Right atrium auricular region (tissue), 2 donors: ENCODE measurements at regions not wholly inside any gene's neighbourhood (a gene's known extent, or its start where the extent isn't known, plus 50 kb on each side); places are given as distances from the start of the nearest gene placed in this dataset.
"Not testable (repeated sequence)": the region's sequence is repeated elsewhere in the genome, so short reads cannot be mapped to it uniquely, and the experiment has no call there.

Source experiments
- DNase-seq: peaks from one replicate; pipeline ENCODE4 v3.0.0-alpha.2; 2019; ENCODE audit warnings: low spot score
- H3K27ac ChIP-seq, 2 donors: fragments of 200-600 bp; sonication (generic); 1 replicate in 1 of 2; 2 replicates in 1 of 2; pipeline ENCODE4 v1.5.1; 2016 to 2019
- H3K27me3 ChIP-seq, 2 donors: fragments of 200-600 bp; sonication (generic); one replicate each; pipeline versions ENCODE4 v1.5.1 to v1.6.0; 2017 to 2019
- H3K36me3 ChIP-seq: fragments of 200-600 bp; sonication (generic); one replicate; pipeline ENCODE4 v1.5.1; 2016
- H3K4me1 ChIP-seq, 2 donors: fragments of 200-600 bp; sonication (generic); one replicate each; pipeline versions ENCODE4 v1.5.1 to v1.6.0; 2017 to 2019
- H3K4me3 ChIP-seq, 2 donors: fragments of 200-600 bp; sonication (generic); 1 replicate in 1 of 2; 2 replicates in 1 of 2; pipeline ENCODE4 v1.5.1; 2017 to 2019; ENCODE audit warnings: mild to moderate bottlenecking in 1 of 2, moderate library complexity in 1 of 2
- H3K9me3 ChIP-seq, 2 donors: fragments of 200-600 bp; sonication (generic); one replicate each; pipeline ENCODE4 v1.5.1; 2019
- CTCF ChIP-seq, 2 donors: fragments of 200-600 bp; sonication (generic); IDR thresholded peaks; one replicate each; pipeline ENCODE4 v1.5.1; 2019; ENCODE audit warnings: antibody characterized with exemption in 2 of 2

DNA sequence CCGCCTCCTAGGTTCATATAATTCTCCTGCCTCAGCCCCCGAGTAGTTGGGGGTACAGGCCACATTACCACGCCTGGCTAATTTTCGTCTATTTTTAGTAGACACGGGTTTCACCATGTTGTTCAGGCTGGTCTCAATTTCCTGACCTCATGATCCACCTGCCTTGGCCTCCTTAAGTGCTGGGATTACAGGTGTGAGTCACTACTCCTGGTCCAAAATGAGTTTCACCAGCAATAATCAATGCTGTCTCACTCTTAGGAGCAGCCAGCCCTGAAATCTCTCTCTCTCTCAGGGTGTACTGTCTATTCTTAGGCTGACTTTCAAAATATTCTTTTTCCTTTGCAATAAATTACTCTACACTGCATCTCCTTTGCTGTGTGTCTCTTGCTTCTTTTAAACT, 177.5 kb upstream of the HSFY2 start:
- no peak for TF ChIP-seq CTCF (IDR thresholded peaks at IDR 0.05)
- Histone ChIP-seq H3K36me3 (no peaks in the 10 kb centered on the region), H3K27me3 (no peaks in the 10 kb centered on the region), H3K4me1 (no peaks in the 10 kb centered on the region), H3K27ac (no peak overlapping the region), H3K4me3 (no peak overlapping the region), H3K9me3 (no peaks in the 10 kb centered on the region)
- no peak for DNase-seq

GRCh38 chrY:18936831-18937230, 163.3 kb upstream of the HSFY2 start:
- Histone ChIP-seq H3K27me3 (no peaks in the 10 kb centered on the region), H3K36me3 (no peaks in the 10 kb centered on the region), H3K4me1 (no peaks in the 10 kb centered on the region), H3K27ac (no peak overlapping the region), H3K9me3 (no peaks in the 10 kb centered on the region), H3K4me3 (no peak overlapping the region)
- DNase-seq = no peak
- TF ChIP-seq CTCF (IDR thresholded peaks at IDR 0.05) = no peak

DNA sequence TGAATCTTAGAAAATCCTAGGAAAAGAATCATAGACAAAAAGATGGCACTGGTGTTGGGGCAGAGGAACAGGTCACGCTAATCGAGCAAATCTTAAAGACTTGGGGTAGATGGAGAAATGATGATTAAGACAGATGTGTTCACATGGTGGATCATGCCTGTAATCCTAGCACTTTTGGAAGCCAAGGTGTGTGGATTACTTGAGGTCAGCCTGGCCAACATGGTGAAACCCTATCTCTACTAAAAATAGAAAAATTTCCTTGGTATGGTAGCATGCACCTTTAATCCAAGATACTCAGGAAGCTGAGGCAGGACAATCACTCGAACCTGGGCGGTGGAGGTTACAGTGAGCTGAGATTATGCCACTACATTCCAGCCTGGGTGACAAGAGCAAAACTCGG, 145.7 kb upstream of the HSFY2 start:
- H3K9me3 ChIP-seq = no peaks in the 10 kb centered on the region
- H3K36me3 ChIP-seq = no peaks in the 10 kb centered on the region
- no peak overlapping the region for H3K4me3 ChIP-seq
- H3K27me3 ChIP-seq = no peaks in the 10 kb centered on the region
- no peaks in the 10 kb centered on the region for H3K4me1 ChIP-seq
- H3K27ac ChIP-seq = no peak overlapping the region
- no peak for DNase-seq
- no peak for TF ChIP-seq CTCF (IDR thresholded peaks at IDR 0.05)

DNA sequence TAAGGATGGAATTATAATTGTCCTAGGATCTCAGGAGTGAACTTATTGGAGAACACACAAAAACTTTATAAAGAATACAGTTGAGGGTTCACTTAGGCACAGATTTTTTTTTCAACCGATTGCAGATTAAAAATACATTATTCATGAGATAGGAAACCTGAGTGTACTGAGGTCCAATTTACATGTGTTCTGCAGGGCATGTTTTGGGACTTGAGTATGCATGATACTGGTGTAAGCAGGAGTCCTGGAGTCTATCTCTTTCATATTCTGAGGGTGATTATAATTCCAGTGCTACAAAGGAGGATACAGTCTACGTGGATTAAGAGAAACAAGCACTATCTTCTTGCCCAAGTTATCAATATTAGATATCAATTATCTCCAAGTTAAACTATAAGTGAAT, 139.3 kb upstream of the HSFY2 start:
- H3K4me1 ChIP-seq = no peaks in the 10 kb centered on the region
- H3K27ac ChIP-seq = no peak overlapping the region
- no peak for TF ChIP-seq CTCF (IDR thresholded peaks at IDR 0.05)
- no peak for DNase-seq
- no peak overlapping the region for H3K4me3 ChIP-seq
- H3K9me3 ChIP-seq = no peaks in the 10 kb centered on the region
- no peaks in the 10 kb centered on the region for H3K27me3 ChIP-seq
- no peaks in the 10 kb centered on the region for H3K36me3 ChIP-seq

GRCh38 chrY:18909846-18910245, 136.3 kb upstream of the HSFY2 start:
- no peak for TF ChIP-seq CTCF (IDR thresholded peaks at IDR 0.05)

GRCh38 chrY:18906198-18906597, 132.7 kb upstream of the HSFY2 start:
- H3K27ac ChIP-seq, H3K9me3 ChIP-seq, H3K4me1 ChIP-seq, H3K36me3 ChIP-seq, H3K27me3 ChIP-seq, DNase-seq, H3K4me3 ChIP-seq: not testable (repeated sequence)

More at GRCh38 chrY:18909846-18910245, 136.3 kb upstream of the HSFY2 start:
- H3K27ac ChIP-seq = no peak overlapping the region
- H3K36me3 ChIP-seq = no peaks in the 10 kb centered on the region
- no peak overlapping the region for H3K4me3 ChIP-seq
- no peaks in the 10 kb centered on the region for H3K27me3 ChIP-seq
- DNase-seq = no peak
- no peaks in the 10 kb centered on the region for H3K9me3 ChIP-seq
- no peaks in the 10 kb centered on the region for H3K4me1 ChIP-seq
